ENCODE measurements at regions not wholly inside any gene's neighbourhood (a gene's known extent, or its start where the extent isn't known, plus 50 kb on each side); places are given as distances from the start of the nearest gene placed in this dataset.

DNA sequence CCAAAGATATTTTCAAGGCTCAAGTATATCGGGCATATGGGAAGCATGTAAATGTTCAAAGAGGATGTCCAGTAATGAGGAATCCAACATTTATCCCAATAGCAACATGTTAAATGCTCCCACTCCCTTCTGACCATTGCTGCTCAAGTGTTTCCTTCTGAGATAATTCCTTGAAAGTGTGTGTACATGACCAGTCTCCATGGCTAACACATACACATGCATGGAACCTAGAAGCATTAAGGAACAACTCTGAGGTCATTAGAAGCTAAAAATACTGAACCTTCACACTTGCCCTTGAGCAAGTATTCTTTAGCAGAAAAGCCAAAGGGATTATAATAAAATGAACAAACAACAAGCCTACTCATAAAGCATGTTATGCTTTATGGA lies 433.8 kb upstream of the TCF4 start:
- DNase-seq (ENCODE audit: low spot score): no peak

DNA sequence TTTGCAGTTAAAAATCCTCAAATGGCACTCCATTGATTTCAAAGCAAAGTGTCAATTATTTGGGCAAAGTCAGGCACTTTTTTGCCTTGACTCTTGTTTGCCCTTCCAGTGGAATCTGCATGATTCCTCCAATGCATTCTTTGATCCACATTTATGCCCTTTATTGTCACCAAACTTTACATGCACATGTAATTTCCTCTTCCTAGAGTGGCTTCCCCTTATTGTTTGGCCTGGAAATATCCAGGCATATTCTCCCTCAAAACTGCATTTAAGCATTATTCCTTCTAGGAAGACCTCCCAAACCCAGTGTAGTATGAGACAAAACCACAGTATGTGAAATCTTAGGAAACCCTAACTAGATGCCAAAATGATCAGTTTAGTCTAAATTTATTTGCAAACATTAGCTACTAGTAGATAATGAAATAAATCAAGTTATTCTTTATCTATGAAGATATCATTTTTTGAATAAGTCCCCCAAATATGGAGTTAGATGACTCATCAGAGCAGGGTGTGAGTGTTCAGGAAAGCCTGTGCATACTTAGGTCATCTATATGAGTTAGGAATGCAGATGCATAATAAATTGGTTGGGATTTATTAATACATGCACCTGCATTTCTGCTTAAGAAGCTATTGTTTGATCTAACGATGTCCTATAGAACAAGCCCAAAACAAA lies 433.3 kb upstream of the TCF4 start:
- DNase-seq (ENCODE audit: low spot score): no peak

DNA sequence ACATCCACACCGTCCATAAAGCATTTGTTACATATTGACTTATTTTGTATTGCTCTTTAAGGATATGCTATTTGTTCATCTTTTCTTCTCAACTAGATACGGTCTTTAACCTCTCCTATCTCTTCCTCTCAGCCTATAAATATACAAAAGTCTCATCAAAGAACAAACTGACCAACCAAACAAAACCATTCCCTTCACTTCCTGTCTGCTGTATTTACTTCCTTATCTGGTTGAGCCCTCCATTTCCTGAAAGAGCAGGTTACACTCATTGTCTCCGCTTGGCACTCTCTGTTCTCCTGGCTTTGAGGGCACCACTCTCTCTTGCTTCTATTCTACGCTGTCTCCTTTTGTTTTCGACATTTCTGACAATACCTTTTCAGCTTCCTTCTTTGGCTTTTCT lies 431.9 kb upstream of the TCF4 start:
- no peak for DNase-seq (ENCODE audit: low spot score)

DNA sequence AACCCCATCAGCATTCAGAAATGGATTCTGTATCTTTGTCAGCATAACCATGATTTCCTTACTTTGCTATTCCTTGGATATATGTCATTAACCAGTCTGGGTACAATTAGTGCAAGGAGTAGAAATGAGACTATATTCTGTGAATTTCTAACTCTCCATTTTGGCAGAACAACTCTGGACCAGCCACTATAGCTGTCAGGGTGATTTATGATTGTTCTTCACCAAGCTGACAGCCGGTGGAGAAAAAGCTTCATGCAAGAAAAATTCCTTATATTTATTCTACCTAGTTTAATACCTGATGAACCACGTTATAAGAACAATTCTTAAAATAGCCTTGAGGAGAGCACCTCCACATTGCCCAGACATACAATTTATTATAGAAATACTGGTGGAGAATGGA lies 431.2 kb upstream of the TCF4 start:
- DNase-seq (ENCODE audit: low spot score): no peak

DNA sequence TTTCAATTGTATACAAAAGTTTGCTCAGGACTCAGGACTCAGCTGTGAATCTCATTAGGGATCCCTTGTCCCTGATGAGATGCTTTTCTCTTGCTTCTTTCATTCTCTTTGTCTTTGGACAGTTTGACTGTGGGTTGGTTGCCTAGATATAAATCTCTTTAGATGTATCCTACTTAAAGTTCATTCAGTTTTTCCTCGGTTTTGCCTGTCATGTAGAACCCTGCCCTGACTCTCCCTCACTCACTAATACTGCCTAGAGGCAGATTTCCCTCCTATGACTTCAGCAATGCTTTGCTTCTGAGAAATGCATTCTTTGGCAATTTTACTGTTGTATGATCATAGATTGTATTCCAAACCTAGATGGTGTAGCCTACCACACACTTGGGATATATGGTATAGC lies 421.4 kb upstream of the TCF4 start:
- DNase-seq (ENCODE audit: low spot score): no peak

DNA sequence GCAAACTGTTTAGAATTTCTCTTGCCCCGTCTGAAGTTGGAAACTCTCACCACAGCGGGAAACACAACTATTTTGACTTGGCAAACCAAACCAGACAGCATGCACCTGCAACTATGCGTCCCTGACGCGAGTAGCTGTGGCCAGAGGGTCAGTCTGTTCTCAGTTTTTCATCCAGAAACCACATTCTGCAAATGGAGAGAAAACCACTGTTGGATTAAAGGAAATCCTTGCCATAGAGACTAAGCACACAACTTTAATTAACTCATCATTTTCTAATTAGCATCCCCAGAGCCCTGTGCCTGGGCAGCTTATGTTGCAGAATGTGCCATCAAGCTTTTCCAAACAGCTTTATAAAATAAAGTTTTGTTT lies 415.7 kb upstream of the TCF4 start:
- DNase-seq (ENCODE audit: low spot score): no peak

- DNase-seq (ENCODE audit: low spot score): no peak
Measured at GRCh38 chr18:56003009-56003719, 415.2 kb upstream of the TCF4 start.

DNA sequence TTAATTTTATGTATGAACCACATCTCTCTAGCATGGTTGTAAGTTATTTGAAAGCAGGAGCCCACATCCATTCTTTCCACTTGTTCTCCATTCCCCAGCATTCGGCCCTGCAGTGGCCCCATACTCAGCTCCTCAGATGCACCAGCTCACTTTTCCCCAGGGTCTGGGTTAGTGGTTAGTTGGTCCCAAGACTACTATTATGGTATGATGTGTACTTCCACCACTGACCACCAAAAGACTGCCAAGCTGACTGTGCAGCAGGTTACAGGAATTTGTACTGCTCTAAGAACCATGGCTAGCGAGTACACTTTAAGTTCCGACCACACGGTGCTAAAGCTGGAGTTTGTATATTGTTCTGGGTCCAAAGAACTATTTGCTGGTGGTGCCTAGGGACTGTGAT lies 413.6 kb upstream of the TCF4 start:
- DNase-seq (ENCODE audit: low spot score): no peak

DNA sequence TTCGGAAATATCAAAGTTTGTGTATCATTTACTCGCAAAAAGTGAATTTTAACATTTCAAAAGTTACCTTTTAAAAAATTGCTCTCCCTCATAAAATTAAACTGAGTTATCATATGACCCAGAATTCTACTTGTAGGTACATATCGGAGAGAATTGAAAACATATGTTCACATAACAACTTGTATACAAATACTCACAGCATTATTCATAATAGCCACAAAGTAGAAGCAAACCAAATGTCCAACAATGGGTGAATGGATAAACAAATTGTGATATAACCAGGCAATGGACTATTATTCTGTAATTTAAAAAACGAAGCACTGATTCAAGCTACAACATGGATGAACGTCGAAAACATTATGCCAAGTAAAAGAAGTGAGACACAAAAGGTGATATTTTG lies 412.0 kb upstream of the TCF4 start:
- no peak for DNase-seq (ENCODE audit: low spot score)

- no peak for DNase-seq (ENCODE audit: low spot score)
Measured at GRCh38 chr18:55999641-56000040, 411.6 kb upstream of the TCF4 start.

DNA sequence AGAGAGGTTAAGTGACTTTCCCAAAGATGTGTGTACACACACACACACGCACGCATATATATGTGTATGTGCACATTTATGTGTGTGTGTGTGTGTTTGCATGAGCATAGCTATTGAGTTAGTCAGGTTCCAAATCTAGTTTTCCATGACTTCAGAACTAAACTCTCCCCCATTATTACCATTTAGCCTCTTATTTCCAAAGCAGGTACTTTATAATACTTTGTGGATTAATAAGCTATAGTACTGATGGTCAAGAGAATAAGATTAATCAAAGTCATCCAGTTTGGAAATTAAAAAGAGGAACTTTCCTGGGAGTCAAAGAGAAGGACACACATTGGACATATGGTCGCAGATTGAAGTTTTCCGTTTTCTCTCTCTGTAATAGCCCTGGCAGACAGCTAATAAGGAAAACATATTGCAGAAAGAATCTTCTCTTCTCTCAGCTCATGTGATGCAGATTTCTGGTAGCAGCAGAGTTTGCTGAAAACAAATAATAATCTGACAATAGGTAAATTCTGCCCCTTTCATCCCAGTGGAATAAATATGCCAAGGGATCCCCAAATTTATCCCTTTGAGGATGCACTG lies 410.9 kb upstream of the TCF4 start:
- no peak for DNase-seq (ENCODE audit: low spot score)

DNA sequence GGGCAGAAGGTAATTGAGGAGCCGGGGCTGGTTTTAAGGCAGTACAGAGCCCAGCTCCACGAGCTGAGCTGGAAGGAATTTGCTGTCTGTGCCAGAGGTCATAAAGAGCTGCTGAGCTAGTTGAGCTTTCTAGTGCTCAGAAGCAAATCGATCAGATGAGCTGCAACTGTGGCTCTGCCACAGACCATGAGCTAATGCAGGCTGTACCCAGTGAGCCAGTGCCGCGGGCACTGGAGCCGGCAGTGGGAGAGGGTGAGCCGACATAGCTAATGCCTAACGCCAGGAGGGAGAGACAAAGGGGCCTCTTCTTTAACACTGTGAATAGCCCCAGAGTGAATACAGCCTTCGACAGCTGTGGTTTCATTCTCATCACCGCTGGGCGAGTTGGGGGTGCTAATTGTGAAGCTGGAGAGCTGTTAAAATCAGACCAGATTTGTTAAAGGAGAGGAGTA lies 410.1 kb upstream of the TCF4 start:
- peak; percentile 46 for DNase-seq (ENCODE audit: low spot score)

GRCh38 chr18:55997151-55997561 lies 409.2 kb upstream of the TCF4 start:
- no peak for DNase-seq (ENCODE audit: low spot score)

- no peak for DNase-seq (ENCODE audit: low spot score)
Measured at GRCh38 chr18:55996717-55997116, 408.7 kb upstream of the TCF4 start.

DNA sequence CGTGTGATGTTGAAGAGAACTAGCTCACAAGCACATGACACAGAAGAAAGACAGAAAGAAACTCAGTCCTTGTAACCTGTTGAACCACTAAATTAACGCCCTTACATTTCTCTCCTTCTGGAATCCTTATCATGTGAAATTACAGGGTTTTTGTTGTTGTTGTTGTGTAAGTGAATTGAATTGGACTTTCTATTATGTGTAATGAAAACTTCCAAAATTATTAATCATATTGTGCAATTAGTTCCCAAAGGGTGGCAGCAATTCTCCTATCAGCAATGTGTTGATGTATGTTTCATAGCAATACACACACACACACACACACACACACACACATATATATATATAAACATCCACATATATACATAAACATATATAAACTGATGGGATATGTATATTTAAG lies 402.2 kb upstream of the TCF4 start:
- DNase-seq (ENCODE audit: low spot score): no peak

- no peak for DNase-seq (ENCODE audit: low spot score)
Measured at GRCh38 chr18:55988537-55988936, 400.5 kb upstream of the TCF4 start.

GRCh38 chr18:55983433-55983832 lies 395.4 kb upstream of the TCF4 start:
- DNase-seq (ENCODE audit: low spot score): no peak

DNA sequence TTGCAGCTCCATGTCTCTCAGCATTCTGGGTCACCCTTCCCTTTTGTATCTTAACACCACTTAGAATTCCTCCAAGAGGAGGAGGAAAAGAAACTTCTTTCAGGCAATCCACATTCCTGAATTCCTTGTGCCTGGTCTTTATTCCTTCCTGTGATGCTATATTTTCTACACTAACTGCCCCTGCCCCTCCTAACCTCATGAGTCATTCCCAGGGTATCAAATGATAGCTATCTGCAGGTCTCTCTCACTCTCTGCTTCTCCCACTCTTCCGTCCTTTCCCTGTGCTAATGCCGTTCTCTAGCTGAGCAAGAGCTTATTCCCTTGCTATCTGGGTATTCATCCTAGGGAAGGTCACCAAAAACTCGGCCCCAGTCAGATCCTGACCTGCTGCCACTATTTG lies 395.0 kb upstream of the TCF4 start:
- no peak for DNase-seq (ENCODE audit: low spot score)

DNA sequence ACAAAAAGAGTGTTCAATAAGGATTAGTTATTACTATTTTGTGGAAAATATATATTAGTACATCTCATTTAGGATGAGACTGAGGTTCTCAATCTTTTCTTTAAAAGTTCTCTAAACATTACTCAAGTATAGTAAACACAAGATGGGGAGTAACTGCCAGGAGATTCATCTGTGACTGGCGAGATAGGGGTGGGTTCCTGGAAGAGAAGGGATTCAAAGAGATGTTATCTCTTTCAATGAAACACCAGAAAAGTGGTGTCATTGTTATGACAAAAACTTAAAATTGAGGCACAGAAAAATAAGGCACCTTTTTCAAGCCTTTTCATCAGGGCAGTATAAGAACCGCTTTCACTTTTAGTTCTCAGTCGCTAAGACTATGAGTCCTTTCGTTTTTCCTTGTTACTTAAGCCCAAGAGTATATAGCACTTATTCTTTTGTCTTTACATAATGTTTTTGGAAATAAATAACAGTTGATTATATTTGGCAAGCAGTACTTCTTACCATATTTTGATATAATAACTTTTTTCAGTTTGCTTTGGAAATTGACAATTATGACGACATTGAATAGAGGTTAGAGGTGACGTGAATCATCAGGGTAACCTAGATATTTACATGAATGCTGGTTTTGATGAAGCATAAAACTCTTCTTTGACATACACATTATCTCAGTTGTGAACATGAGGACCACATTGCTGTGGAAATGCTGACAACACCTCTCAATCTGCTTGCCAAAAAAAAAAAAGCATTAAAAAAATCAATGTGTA lies 393.9 kb upstream of the TCF4 start:
- DNase-seq (ENCODE audit: low spot score): no peak

GRCh38 chr18:55974521-55974920 lies 386.5 kb upstream of the TCF4 start:
- DNase-seq (ENCODE audit: low spot score): no peak

DNA sequence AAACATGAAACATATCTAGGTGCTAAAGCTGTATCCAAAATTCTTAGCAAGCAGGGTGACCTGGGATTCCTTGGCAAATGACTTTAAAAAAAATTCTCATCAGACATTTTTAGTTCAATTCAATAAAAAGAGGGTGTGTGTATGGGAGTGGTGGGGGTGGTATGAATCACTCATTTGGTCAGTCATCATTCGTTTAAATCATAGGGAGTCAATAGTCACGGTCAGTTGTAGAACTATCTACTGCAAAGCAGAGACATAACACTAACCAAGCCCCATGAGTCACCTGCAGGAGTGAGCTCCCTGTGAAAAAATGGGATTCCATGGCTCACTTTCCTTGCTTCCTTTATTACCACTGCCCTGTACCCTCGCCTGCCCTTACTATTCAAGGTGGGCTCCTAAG lies 380.6 kb upstream of the TCF4 start:
- DNase-seq (ENCODE audit: low spot score): no peak

- no peak for DNase-seq (ENCODE audit: low spot score)
Measured at GRCh38 chr18:55967019-55967418, 379.0 kb upstream of the TCF4 start.

GRCh38 chr18:55964171-55964570 lies 376.2 kb upstream of the TCF4 start:
- DNase-seq (ENCODE audit: low spot score): no peak
